Anterior cingulate cortex (tissue), 58 donors: ENCODE measurements at regions not wholly inside any gene's neighbourhood (a gene's known extent, or its start where the extent isn't known, plus 50 kb on each side); places are given as distances from the start of the nearest gene placed in this dataset.
"Not testable (repeated sequence)": the region's sequence is repeated elsewhere in the genome, so short reads cannot be mapped to it uniquely, and the experiment has no call there.

Experiments
- DNase-seq, 58 donors: peaks; one replicate each; lab custom pipeline; 2025; lab: John Stamatoyannopoulos, UW

DNA sequence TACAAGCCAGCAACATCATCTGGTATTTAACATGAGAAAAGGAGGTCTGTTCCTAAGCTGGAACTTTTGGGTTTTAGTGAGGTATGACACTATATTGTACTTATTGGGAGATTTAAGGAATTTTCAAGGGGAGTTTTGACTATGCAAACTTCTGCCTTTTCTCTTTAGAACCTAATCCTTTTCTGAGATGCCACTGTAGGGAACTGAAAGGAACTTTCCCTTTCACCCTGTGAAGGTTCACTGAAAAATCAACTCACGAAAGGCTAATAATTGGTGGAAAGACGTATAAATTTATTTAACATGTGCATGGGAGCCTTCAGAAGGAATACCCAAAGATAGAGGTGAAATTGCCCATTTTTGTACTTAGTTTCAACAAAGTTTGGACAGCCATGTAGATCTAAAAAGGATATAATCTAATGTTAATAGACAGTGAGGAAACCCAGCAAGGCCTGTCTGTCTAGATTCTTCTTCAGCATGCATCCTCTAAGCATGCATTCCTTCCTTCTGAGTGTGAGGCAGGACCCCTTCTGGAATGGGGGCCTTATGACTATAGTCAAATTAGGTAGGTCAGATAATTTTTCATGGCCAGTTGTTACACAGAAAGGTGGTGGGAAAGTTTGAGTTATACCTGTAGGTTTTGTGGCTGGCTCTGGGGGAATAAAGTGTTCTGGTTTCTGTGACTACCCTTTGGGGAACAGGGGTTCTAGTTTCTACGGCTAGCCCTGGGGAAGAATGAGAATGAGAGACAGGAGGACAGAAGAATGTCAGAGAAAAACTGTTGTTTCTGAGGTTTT, 200.3 kb downstream of the C9orf152 start:
- no peak for DNase-seq

DNA sequence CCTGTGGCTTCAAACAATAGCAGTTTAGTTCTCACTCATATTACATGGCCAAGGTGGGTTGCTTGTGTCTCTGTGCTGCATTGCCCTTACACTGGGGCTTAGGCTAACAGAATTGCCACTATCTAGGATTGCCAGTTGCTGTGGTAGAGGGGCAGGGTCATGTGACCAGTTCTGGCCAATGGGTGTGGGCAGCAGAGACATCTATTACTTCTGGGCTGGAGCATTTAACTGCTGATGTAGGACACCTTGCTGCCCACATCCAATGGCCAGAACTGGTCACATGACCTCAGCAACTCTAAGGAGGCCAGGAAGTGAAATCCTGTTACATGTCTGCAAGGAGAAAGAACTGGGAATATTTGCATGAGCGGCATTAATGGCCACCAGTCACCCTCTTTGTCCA, 199.3 kb downstream of the C9orf152 start:
- no peak for DNase-seq

DNA sequence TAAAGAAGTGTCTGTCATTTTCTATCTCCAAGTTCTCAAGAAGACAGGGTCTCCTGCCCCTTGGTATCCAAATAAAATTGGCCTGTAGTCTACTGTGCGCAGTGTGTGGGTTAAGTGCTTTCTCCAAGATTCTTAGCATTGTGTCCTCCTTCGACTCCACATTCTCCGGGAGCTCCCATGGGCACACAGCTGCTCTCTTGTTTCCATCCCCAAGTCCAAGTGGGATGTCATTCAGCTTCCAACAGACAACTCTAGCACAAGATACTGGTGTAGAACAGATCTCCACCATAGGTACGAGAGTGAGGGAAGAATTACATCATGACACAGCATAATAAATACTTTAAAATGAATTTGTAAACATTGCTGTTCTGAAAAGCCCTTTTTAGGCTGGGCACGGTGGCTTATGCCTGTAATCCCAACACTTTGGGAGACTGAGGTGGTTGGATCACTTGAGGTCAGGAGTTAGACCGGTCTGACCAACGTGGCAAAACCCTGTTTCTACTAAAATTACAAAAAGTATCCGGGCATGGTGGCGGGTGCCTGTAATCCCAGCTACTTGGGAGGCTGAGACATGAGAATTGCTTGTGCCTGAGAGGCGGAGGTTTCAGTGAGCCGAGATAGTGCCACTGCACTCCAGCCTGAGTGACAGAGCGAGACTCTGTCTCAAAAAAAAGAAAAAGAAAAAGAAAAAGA, 196.2 kb downstream of the C9orf152 start:
- no peak for DNase-seq

DNA sequence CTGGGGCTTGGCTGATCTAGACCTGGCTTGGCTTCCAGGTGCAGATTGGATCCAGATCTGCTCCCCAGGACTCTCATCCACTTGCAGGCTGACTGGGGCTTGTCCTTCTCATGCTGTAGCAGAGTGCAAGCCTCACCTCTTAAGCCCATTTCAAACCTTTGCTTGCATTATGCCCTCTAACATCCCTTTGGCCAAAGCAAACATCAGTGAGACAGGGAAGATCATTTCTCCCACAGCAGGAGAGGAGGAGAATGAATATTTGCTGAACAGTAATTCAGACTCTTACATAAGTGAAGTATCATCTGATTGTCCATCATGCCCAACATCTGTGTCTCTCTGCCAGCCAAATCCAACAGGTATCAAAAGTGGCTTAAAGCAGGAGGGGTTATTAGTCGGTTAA, 194.9 kb downstream of the C9orf152 start:
- DNase-seq, result no peak

DNA sequence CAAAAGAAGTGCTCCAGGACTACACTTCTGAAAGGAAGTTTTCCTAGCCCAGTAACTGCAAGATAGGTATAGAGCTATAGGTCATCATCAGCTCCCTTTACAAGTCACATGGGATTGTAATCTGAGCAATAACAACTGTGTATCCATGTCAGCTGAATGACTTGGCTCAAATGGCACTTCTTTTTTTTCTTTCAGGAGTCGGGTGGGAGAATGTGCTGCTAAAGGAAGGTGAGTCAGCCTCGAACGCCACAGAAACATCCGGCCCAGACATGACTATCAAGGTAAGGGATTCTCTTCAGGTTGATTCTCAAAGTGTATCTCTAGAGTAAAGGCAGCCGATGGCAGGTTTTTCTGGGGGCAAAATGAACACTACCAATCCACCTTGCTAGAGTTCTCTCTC, 192.2 kb downstream of the C9orf152 start:
- no peak for DNase-seq

DNA sequence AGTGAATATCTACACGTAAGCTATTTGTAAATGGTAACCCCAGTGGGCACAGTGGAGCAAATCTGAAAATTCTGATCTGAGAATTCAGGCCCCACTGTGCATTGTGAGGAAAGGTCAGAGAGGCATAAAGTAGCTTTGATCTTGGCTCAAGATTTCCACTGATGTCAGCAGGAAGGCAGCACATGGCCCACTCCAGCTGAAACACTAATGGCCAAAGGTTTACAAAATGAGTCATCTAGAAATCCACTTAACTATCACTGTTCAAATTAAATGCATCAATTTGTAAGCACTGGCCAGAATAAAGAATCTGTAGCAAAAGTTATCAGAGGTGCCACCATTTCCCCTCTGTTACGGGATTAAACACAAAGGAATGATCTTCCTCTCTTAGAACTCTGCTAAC, 191.6 kb downstream of the C9orf152 start:
- DNase-seq, result no peak

DNA sequence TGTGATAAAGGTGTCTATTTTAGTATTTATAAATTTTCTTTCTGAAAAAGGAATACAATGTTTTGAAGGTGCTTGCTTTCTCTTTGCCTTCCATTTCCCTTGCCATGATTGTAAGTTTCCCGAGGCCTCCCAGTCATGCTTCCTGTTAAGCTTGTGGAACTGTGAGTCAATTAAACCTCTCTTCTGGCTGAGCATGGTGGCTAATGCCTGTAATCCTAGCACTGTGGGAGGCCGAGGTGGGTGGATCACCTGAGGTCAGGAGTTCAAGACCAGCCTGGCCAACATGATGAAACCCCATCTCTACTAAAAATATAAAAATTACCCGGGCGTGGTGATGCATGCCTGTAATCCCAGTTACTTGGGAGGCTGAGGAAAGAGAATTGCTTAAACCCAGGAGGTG, 187.7 kb downstream of the C9orf152 start:
- not testable (repeated sequence) for DNase-seq

DNA sequence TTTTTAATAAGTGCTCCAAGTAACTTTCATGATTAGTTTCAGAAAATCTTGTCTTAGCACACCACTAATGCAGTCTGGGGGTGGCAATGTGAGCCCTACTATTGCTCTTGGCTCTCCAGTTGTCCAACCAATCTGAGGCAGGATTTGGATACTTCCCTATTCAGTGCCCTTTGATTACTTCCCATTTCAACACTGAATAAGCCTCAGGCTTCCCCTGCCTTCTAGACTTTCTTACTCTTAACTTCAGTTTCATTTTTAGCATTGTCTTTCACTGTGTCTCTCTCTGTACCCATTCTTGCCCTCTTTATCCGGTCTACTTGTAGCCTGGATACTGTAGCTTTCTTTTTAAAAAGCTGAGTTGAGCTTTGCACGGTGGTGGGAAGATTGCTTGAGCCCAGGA, 186.1 kb downstream of the C9orf152 start:
- no peak for DNase-seq

DNA sequence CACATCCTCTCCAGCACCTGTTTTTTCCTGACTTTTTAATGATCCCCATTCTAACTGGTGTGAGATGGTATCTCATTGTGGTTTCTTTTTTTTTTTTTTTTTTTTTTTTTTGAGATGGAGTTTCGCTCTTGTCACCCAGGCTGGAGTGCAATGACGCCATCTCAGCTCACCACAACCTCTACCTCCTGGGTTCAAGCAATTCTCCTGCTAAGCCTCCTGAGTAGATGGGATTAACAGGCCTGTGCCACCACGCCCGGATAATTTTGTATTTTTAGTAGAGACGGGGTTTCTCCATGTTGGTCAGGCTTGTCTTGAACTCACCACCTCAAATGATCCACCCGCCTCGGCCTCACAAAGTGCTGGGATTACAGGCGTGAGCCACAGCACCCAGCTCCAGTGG, 184.7 kb downstream of the C9orf152 start:
- DNase-seq, result not testable (repeated sequence)

DNA sequence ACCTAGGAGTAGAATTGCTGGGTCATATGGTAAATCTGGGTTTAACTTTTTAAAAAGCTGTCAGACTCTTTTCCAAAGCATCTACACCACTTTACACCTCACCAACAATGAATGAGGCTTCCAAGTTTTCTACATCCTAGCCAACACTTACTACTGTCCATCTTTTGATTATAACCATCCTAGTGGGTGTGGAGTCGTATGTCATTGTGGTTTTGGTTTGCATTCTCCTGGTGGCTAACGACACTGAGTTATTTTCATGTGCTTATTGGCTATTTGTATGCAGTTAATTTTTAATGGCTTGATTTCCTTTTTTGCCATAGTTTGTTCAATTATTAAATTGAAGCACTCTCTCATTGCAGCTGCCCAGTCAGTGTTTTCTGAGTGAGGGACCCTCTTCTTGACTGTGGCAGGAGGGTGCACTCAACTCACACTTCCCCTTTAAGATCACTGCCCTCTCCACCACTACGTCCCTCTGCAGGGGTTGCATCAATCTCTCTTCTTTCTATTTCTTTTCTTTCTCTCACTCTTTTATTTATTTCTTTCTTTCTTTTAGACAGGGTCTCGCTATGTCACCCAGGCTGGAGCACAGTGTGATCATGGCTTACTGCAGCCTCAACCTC, 182.3 kb downstream of the C9orf152 start:
- DNase-seq, result no peak

DNA sequence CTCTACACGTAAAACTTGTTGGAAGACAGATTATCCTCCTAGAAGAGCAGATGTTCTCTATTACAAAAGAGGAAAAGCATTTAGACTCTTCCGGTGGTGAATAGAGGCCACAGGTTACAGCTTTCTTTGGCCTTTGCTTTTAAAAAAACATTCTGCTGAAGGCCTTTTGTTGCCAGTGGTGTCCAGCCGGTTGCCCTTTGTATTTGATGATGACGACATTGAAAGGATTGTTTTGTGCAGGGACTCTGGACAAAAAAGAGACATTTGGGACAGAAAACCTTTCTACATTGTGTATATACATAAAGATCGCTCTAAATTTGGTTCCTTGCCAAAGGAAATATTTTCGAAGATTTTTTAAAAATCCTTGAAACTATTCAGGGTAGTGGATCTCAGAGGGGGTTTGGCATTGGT, 180.3 kb downstream of the C9orf152 start:
- peak in 2 of 58 donors; percentile 21 to 35 for DNase-seq

DNA sequence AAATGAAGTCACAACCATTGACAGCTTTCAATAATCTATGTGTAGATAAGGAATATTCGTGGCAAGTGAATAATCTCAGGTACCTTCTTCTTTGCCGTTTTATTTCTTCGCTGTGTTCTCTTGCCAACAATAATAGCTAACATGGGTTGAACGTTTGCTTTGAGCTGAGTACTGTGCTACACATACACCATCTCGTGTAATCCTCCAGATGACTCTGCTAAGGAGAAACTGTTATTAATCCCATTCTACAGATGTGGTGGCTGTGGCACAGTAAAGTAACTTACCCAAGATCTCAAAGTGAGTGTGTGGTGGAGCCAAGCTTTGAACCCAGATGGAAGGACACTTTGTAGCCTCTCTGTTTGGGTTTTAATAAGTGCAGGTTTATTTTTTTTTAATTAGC, 179.7 kb downstream of the C9orf152 start:
- DNase-seq, result no peak

DNA sequence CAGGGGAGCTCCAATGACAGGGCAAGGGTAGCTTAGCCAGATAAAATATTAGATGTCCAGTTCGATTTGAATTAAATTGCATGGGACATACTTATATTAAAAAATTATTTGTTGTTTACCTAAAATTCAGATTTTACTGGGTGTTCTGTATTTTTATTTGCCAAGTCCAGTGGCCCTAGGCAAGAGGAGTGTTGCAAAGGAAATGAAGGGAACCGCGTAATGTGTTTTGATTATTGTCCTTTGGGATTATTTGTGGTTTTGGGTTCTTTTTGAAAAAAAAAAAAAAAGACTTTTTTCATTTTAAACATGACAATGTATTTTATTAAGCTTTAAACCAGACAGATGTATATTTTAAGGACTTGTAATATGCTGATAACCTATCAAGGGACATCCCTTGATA, 179.3 kb downstream of the C9orf152 start:
- no peak for DNase-seq

DNA sequence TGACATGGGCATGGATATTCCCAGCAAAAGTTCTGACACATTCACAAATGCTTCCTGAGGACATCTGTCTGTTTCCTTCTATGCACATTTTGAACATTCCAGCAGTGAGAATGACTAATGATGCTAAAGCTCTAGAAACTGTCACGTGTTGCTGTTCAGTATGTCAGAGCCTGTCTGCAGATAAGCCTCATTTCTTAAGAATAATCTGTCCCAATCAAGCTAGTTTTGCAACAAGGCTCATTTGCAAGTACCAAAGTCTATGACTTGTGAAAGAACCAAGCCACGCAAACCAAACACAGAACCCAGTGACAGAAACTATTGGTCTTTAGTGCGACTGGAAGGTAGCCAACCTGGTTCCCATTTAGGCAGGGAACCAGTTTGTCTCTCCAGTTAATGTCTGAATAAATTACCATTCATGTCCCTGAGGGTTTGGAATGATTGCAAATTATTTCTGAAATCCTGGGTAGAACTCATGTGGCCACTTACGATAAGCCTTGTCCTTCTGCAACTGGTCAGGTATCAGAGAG, 178.5 kb downstream of the C9orf152 start:
- peak in 4 of 58 donors; percentile 5 to 16 (median 8) for DNase-seq

DNA sequence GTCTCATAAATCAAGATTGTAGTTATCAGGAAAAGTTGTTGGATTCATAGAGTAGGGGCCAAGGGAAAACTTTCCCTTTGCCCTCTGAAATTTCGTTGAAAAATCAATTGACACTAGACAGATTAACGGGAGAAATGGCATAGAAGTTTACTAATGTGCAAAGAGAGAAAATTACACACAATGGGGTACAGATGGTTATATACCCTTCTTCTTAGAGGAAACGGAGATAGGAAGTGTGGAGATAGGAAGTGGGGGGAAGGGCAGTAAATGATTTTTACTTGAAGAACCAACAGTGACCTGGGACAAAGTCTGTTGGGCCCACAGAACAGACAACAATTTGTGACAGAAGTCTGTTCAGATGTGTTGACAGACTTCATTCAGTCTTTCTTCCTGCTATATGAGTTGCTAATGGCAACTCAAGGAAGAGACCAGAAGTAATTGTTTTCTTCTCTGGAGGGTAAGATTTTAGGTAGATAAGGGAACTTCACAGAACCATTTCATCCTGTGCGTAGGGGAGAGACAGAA, 177.9 kb downstream of the C9orf152 start:
- no peak for DNase-seq

DNA sequence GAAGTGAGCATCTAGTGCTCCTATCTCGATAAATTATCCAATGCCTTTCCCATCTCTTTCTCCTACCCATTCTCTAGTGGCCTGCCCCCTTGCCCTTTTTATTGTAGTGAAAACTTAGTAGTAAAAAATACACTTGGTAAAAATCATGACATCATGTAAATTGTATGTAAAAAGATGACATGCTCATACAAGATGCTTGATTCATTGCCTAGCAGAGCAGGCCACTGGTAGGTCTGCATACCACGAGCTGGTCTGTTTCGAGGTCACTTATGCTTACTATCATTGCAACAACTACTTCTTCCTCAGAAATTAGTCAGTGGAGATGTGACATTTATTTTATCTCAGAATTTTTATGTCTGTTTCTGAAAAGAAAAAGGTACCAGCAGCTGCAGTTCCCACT, 177.3 kb downstream of the C9orf152 start:
- DNase-seq, result no peak

DNA sequence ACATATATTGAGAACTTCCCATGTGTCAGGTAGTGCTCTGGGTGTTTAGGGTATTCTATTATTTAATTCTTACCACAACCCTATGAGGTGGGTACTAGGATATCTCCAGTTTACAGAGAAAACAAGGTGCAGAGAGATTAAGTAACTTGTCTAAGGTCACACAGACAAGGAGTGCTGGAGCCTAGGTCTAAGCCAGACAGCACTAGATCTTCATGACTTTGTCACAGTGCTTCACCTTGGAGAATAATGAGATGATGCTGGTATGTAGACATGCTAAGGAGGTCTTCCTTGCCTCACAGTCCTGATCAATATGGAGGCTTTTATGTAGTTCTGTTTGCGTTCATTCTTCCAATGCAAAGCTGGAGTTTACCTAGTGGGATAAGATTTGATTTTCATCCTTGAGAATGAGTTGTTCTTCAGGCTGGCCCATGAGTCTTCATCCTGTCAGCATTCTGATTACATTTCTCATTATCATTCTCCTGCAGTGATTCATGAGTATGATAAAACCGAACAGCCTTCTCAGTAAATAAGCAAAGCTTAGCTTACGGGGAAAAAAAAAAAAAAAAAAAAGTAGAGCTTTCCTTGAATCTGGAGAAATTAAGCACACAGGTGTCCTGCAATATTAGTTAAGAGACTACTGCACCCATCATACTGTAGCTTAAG, 176.3 kb downstream of the C9orf152 start:
- DNase-seq, result no peak

DNA sequence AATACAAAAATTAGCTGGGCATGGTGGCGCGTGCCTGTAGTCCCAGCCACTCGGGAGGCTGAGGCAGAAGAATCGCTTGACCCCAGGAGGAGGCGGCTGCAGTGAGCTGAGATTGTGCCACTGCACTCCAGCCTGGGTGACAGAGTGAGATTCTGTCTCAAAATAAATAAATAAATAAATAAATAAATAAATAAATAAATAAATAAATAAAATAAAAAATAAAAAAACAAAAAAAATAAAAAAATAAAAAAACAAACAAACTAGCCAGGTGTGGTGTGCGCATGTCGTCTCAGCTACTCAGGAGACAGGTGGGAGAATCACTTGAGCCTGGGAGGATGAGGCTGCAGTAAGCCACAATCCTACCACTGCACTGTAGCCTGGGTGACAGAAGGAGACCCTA, 175.4 kb downstream of the C9orf152 start:
- DNase-seq, result not testable (repeated sequence)

DNA sequence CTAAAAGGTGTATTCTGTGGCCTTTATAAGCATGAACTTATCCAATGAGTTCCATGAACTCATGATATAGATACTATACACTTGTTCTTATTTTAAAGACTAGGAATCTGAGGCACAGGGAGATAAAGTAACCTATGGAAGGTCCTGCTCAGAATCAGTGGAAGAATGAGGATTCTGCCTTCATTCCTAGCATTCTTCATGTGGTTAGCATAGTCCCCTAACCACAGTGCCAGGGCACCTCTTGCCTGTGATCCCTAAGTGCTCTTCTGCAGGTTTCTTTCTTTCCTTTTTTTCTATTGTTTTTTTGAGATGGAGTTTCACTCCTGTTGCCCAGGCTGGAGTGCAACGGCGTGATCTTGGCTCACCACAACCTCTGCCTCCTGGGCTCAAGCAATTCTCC, 174.1 kb downstream of the C9orf152 start:
- DNase-seq, result no peak

DNA sequence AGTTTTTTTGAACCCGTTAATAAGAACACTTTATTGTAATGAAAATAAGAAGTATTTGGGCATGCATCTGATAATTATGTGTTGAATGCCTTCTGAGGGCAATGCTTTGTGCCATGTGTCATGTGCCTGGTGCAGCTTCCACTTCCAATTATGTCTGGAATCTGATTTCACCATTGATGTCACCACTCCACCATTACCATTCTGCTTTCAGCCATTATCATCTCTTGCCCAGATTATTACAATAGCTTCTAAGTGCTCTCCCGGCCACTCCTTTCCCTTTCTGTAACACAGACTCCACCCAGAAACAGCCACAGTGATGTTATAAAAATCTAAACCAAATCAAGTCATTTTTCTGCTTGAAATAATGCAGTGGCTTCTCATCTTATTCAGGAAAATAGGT, 171.7 kb downstream of the C9orf152 start:
- no peak for DNase-seq

DNA sequence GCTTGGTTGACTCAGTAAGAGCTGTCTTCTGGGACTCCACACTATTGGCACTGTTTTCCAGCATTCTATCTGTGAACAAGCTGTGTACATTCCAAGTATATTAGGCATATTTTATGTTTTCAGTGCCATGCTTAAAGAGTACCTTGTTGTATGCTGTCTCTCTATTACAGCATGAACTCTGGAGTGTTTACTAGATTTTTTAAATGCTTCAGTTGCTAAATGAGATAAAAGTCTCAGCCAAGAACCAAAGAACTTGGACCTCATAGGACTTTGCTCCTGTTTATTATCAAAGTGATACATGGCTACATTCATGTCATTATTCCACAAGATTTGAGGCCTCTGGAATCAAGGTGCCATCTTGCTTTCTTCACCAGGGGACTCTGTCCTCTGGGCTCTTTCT, 167.2 kb downstream of the C9orf152 start:
- DNase-seq, result no peak
